A549 (cell line): ENCODE measurements at regions not wholly inside any gene's neighbourhood (a gene's known extent, or its start where the extent isn't known, plus 50 kb on each side); places are given as distances from the start of the nearest gene placed in this dataset.

Experiments
- ATAC-seq, 2 experiments: fragments of 200-7000 bp in 1 of 2; fragments of >200 bp in 1 of 2; cut with Nextera tagmentation in 1 of 2; cut with Tn5 transposase in 1 of 2; 3 replicates each; pipeline versions ENCODE4 v1.8.0 to v1.9.1; 2018 to 2020; ENCODE audit warnings: mild to moderate bottlenecking in 1 of 2, moderate library complexity in 1 of 2
- CTCF ChIA-PET: fragments of 300-600 bp; sonication (Branson Sonifier 250); formaldehyde crosslinking; extraction: SDS; loops from one replicate; lab custom pipeline; 2021; ENCODE audit warnings: antibody characterized with exemption, inconsistent platforms; lab: Yijun Ruan, JAX
- POLR2A ChIA-PET: fragments of 350-600 bp; formaldehyde crosslinking; extraction: SDS; loops from one replicate; lab custom pipeline; 2021; ENCODE audit warnings: antibody characterized with exemption, inconsistent platforms; lab: Yijun Ruan, JAX
- DNase-seq, 2 experiments: peaks; one replicate each; pipeline versions ENCODE4 v3.0.0 to v3.0.0-alpha.2; 2011 to 2016; ENCODE audit warnings: low read depth in 1 of 2, low spot score in 1 of 2
- FAIRE-seq: peaks from 2 replicates; lab custom pipeline; 2011; peaks lifted over from hg19 to GRCh38; lab: Jason Lieb, UNC
- H3K27ac ChIP-seq, 2 experiments: fragments of >200 bp; sonication (Bioruptor Twin); formaldehyde crosslinking; 3 replicates each; pipeline ENCODE4 v1.5.1; 2016 to 2017
- H3K4me1 ChIP-seq: fragments of >200 bp; sonication (Bioruptor Twin); formaldehyde crosslinking; 3 replicates; pipeline ENCODE4 v1.6.1; 2016
- H3K4me2 ChIP-seq: fragments of >200 bp; sonication (Bioruptor Twin); formaldehyde crosslinking; 3 replicates; pipeline ENCODE4 v1.6.1; 2016
- H3K4me3 ChIP-seq: fragments of >200 bp; sonication (Bioruptor Twin); formaldehyde crosslinking; 3 replicates; pipeline ENCODE4 v1.5.1; 2016
- H3K9me3 ChIP-seq: fragments of >200 bp; sonication (Bioruptor Twin); formaldehyde crosslinking; 3 replicates; pipeline ENCODE4 v1.6.1; 2016
- BHLHE40 ChIP-seq: IDR thresholded peaks from 2 replicates; pipeline ENCODE4 v1.6.1; 2012; ENCODE audit warnings: low read depth, low read length, inconsistent platforms
- CBX2 ChIP-seq: fragments of 200-600 bp; sonication (generic); IDR thresholded peaks from 2 replicates; pipeline ENCODE4 v1.6.1; 2016; ENCODE audit warnings: low read depth, mild to moderate bottlenecking, borderline replicate concordance
- CBX8 ChIP-seq: fragments of 200-600 bp; sonication (generic); IDR thresholded peaks from 2 replicates; pipeline ENCODE4 v1.6.1; 2016
- CHD2 ChIP-seq: fragments of 150-350 bp; IDR thresholded peaks from 2 replicates; pipeline ENCODE4 v1.6.1; 2014; ENCODE audit warnings: low read length; ENCODE audit not compliant: partially characterized antibody
- EHF ChIP-seq: fragments of 250-450 bp; sonication (Bioruptor Pico); IDR thresholded peaks from 2 replicates; pipeline ENCODE4 v1.5.0; 2020; ENCODE audit warnings: mild to moderate bottlenecking
- EHMT2 ChIP-seq: fragments of 200-600 bp; sonication (generic); IDR thresholded peaks from 2 replicates; pipeline ENCODE4 v1.6.1; 2016; ENCODE audit warnings: antibody characterized with exemption, low read depth, mild to moderate bottlenecking, moderate library complexity
- EP300 ChIP-seq, 2 experiments: fragments of >200 bp; sonication (Bioruptor Twin); formaldehyde crosslinking; IDR thresholded peaks; 2 replicates in 1 of 2; 3 replicates in 1 of 2; pipeline ENCODE4 v1.6.1; 2016 to 2017
- FOSL2 ChIP-seq, 2 experiments: fragments of 450-650 bp in 1 of 2; fragments of >200 bp in 1 of 2; sonication (Bioruptor Twin) in 1 of 2; formaldehyde crosslinking; IDR thresholded peaks; 2 replicates each; pipeline versions ENCODE4 v1.5.0 to v1.6.1; 2016 to 2020; ENCODE audit warnings: mild to moderate bottlenecking in 1 of 2, moderate library complexity in 1 of 2
- GATA3 ChIP-seq: IDR thresholded peaks from 2 replicates; pipeline ENCODE4 v1.6.1; 2012; ENCODE audit warnings: borderline replicate concordance
- HOXA7 ChIP-seq: fragments of 250-450 bp; sonication (Bioruptor Pico); IDR thresholded peaks from 2 replicates; pipeline ENCODE4 v1.5.0; 2020; ENCODE audit warnings: mild to moderate bottlenecking, moderate library complexity
- HOXB13 ChIP-seq: fragments of 250-450 bp; sonication (Bioruptor Pico); IDR thresholded peaks from 2 replicates; pipeline ENCODE4 v1.5.0; 2020; ENCODE audit warnings: low read depth, mild to moderate bottlenecking, moderate library complexity
- HOXB5 ChIP-seq: fragments of 250-450 bp; sonication (Bioruptor Pico); IDR thresholded peaks from 2 replicates; pipeline ENCODE4 v1.5.0; 2020; ENCODE audit warnings: mild to moderate bottlenecking, moderate library complexity
- KDM1A ChIP-seq: fragments of 200-600 bp; sonication (generic); IDR thresholded peaks from 2 replicates; pipeline ENCODE4 v1.6.1; 2016; ENCODE audit warnings: low read depth, mild to moderate bottlenecking
- KDM5A ChIP-seq: fragments of 200-600 bp; sonication (generic); IDR thresholded peaks from 2 replicates; pipeline ENCODE4 v1.6.1; 2016; ENCODE audit warnings: antibody characterized with exemption, mild to moderate bottlenecking
- MAFK ChIP-seq: fragments of 450-650 bp; IDR thresholded peaks from 2 replicates; pipeline ENCODE4 v1.6.1; 2014; ENCODE audit not compliant: partially characterized antibody
- MAZ ChIP-seq: fragments of 150-350 bp; IDR thresholded peaks from 2 replicates; pipeline ENCODE4 v1.6.1; 2014; ENCODE audit warnings: antibody characterized with exemption, low read depth, low read length, borderline replicate concordance
- MYC ChIP-seq: IDR thresholded peaks from 2 replicates; pipeline ENCODE4 v1.6.1; 2012; ENCODE audit warnings: mild to moderate bottlenecking, inconsistent platforms, low read length, improper control_type of control experiment, borderline replicate concordance
- NFE2L2 ChIP-seq: fragments of 150-350 bp; conservative IDR thresholded peaks from 2 replicates; pipeline ENCODE4 v1.6.1; 2014; ENCODE audit warnings: low read length
- PHF8 ChIP-seq: fragments of 200-600 bp; sonication (generic); IDR thresholded peaks from 2 replicates; pipeline ENCODE4 v1.6.1; 2016; ENCODE audit warnings: low read depth, mild to moderate bottlenecking, antibody characterized with exemption, moderate library complexity, borderline replicate concordance
- RARB ChIP-seq: fragments of 250-450 bp; sonication (Bioruptor Pico); IDR thresholded peaks from 2 replicates; pipeline ENCODE4 v1.8.0; 2021; ENCODE audit warnings: mild to moderate bottlenecking, moderate library complexity
- RNF2 ChIP-seq: fragments of 200-600 bp; sonication (generic); IDR thresholded peaks from 2 replicates; pipeline ENCODE4 v1.6.1; 2016; ENCODE audit warnings: low read depth, mild to moderate bottlenecking, antibody characterized with exemption, moderate library complexity, borderline replicate concordance
- TFCP2L1 ChIP-seq: fragments of 250-450 bp; sonication (Bioruptor Pico); IDR thresholded peaks from 2 replicates; pipeline ENCODE4 v1.5.0; 2021; ENCODE audit warnings: mild to moderate bottlenecking
- ZSCAN20 ChIP-seq: fragments of 250-450 bp; sonication (Bioruptor Pico); IDR thresholded peaks from 2 replicates; pipeline ENCODE4 v1.8.0; 2022; ENCODE audit warnings: mild to moderate bottlenecking, moderate library complexity
- WGBS: methylation state at CpG from one replicate; pipeline ENCODE4 v1.1.6; 2017; ENCODE audit errors: missing lambda C conversion rate; 5-methylcytosine and 5-hydroxymethylcytosine counted together
- TF ChIP-seq, protein P1 (sequence below): IDR thresholded peaks from 2 replicates; pipeline ENCODE4 v1.6.1; 2012
- TF ChIP-seq, protein P2 (sequence below): fragments of 150-350 bp; IDR thresholded peaks from 2 replicates; pipeline ENCODE4 v1.6.1; 2014; ENCODE audit warnings: low read depth, mild to moderate bottlenecking, low read length
- TF ChIP-seq, protein P3 (sequence below): fragments of >200 bp; sonication (Bioruptor Twin); formaldehyde crosslinking; IDR thresholded peaks from 2 replicates; pipeline ENCODE4 v1.6.1; 2016
- TF ChIP-seq, protein P4 (sequence below): IDR thresholded peaks from 2 replicates; pipeline ENCODE4 v1.6.1; 2012; ENCODE audit warnings: low read depth, borderline replicate concordance
- TF ChIP-seq, protein P5 (sequence below): fragments of 250-450 bp; sonication (Bioruptor Pico); IDR thresholded peaks from 2 replicates; pipeline ENCODE4 v1.5.0; 2021; ENCODE audit warnings: mild to moderate bottlenecking, moderate library complexity, borderline replicate concordance
- TF ChIP-seq, protein P6 (sequence below): fragments of 250-450 bp; sonication (Bioruptor Pico); IDR thresholded peaks from 2 replicates; pipeline ENCODE4 v1.5.0; 2020; ENCODE audit warnings: low read depth, mild to moderate bottlenecking, moderate library complexity

DNA sequence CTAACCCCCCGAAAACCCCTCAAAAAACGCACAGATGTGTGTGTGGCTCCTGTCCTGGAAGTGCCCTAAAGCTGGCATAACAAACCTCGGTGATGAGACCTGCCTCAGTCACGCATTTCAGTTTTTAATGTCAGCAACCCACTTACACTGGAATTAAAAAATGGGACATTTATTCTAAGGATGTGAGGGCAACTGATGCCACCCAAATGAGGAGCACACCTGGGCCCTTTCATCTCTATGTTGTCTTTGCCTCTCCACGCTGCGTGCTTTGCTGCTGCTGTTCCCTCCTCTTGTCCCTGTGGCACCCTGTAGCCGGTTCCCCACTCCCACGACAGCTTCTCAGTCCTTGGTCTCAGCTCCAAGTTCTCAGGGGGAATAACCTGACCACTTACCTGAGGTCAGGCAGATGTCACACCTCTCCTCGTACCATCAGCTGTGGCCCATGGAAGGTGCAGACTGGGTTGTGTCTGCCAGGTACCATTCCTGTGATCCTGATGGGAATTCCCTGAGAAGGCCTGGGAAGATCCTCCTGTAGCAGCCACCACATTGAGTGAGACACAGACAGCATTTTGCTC lies 134.2 kb upstream of the THBS2 start:
- no peak for FAIRE-seq
- H3K4me1 ChIP-seq, result no peaks in the 10 kb centered on the region
- DNase-seq, result no peak
- no peak overlapping the region for H3K4me2 ChIP-seq
- H3K27ac ChIP-seq, result no peak overlapping the region
- 43% methylated on average over 9 of the region's 9 CpGs for WGBS
- no peak overlapping the region for H3K4me3 ChIP-seq
- TF ChIP-seq GATA3 (no peak), CBX2 (no peak), MYC (no peak), HOXB13 (CRISPR knock-in tag) (no peak), KDM1A (no peak), PHF8 (no peak), EHMT2 (no peak), RARB (CRISPR knock-in tag) (no peak), MAFK (no peak), RNF2 (no peak), EP300 (IDR thresholded peaks at IDR 0.05) (no peak), KDM5A (no peak), HOXA7 (CRISPR knock-in tag) (no peak), CHD2 (no peak), EHF (no peak)
- TF ChIP-seq, protein P1, sequence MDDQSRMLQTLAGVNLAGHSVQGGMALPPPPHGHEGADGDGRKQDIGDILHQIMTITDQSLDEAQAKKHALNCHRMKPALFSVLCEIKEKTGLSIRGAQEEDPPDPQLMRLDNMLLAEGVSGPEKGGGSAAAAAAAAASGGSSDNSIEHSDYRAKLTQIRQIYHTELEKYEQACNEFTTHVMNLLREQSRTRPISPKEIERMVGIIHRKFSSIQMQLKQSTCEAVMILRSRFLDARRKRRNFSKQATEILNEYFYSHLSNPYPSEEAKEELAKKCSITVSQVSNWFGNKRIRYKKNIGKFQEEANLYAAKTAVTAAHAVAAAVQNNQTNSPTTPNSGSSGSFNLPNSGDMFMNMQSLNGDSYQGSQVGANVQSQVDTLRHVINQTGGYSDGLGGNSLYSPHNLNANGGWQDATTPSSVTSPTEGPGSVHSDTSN, result no peak
- TF ChIP-seq, protein P2, sequence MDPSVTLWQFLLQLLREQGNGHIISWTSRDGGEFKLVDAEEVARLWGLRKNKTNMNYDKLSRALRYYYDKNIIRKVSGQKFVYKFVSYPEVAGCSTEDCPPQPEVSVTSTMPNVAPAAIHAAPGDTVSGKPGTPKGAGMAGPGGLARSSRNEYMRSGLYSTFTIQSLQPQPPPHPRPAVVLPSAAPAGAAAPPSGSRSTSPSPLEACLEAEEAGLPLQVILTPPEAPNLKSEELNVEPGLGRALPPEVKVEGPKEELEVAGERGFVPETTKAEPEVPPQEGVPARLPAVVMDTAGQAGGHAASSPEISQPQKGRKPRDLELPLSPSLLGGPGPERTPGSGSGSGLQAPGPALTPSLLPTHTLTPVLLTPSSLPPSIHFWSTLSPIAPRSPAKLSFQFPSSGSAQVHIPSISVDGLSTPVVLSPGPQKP, result no peak
- TF ChIP-seq, protein P3, sequence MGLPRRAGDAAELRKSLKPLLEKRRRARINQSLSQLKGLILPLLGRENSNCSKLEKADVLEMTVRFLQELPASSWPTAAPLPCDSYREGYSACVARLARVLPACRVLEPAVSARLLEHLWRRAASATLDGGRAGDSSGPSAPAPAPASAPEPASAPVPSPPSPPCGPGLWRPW, result no peak
- ChIA-PET POLR2A (no interaction called here), CTCF (no interaction called here)
- ATAC-seq, result no peak
- no peaks in the 10 kb centered on the region for H3K9me3 ChIP-seq

DNA sequence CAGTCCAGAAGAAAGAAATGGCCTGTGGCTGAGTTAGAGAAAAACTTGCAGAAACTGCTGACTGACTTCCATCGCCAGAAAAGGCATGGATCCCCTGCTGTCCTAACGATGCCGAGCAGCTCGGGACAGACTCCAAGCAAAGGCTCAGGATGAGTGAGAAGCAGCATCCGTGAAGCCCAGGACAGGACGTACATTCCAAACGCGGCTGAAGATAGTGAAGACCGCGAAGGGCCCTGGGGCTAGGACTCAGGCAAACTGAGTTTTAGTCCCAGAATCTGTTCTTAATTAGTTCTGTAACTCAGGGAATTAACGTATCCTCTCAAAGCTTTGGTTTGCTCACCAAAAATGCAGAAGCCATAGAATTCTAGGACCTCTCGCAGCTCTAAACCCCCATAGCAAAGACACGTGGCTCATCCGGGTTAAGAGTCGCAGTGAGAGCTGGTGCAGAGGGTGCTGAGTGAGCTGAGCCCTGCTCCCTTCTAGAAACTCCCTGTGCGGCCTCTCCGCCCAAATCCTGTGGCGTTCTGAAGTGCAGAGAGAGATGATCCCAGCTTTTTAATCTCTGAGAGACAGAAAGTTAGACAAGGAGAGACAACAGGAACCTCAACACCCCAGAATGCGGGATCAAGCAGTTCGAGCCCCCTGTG lies 132.9 kb upstream of the THBS2 start:
- H3K4me2 ChIP-seq, result no peak overlapping the region
- ChIA-PET CTCF (interaction anchor here (0.6 kb wide), 1 partner anchor 1032 kb away, joined by 3 read pairs; no protein-coding TSS in a partner anchor), POLR2A (no interaction called here)
- no peaks in the 10 kb centered on the region for H3K9me3 ChIP-seq
- no peaks in the 10 kb centered on the region for H3K4me1 ChIP-seq
- FAIRE-seq, result no peak
- no peak for TF ChIP-seq TFCP2L1 (CRISPR knock-in tag)
- TF ChIP-seq EP300 (IDR thresholded peaks at IDR 0.05), result no peak
- TF ChIP-seq NFE2L2, result no peak
- no peak for TF ChIP-seq KDM1A
- no peak for TF ChIP-seq BHLHE40
- TF ChIP-seq, protein P3, result no peak
- TF ChIP-seq, protein P4, sequence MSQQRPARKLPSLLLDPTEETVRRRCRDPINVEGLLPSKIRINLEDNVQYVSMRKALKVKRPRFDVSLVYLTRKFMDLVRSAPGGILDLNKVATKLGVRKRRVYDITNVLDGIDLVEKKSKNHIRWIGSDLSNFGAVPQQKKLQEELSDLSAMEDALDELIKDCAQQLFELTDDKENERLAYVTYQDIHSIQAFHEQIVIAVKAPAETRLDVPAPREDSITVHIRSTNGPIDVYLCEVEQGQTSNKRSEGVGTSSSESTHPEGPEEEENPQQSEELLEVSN, result no peak
- no peak for TF ChIP-seq ZSCAN20 (CRISPR knock-in tag)
- no peak for TF ChIP-seq EHF
- TF ChIP-seq CBX2, result no peak
- TF ChIP-seq MYC, result no peak
- TF ChIP-seq, protein P5, sequence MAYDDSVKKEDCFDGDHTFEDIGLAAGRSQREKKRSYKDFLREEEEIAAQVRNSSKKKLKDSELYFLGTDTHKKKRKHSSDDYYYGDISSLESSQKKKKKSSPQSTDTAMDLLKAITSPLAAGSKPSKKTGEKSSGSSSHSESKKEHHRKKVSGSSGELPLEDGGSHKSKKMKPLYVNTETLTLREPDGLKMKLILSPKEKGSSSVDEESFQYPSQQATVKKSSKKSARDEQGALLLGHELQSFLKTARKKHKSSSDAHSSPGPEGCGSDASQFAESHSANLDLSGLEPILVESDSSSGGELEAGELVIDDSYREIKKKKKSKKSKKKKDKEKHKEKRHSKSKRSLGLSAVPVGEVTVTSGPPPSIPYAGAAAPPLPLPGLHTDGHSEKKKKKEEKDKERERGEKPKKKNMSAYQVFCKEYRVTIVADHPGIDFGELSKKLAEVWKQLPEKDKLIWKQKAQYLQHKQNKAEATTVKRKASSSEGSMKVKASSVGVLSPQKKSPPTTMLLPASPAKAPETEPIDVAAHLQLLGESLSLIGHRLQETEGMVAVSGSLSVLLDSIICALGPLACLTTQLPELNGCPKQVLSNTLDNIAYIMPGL (CRISPR knock-in tag), result no peak
- no peak for TF ChIP-seq HOXB5 (CRISPR knock-in tag)
- no peak for TF ChIP-seq MAZ
- no peak for TF ChIP-seq CBX8
- no peak for TF ChIP-seq FOSL2 (IDR thresholded peaks at IDR 0.05)
- TF ChIP-seq FOSL2 (CRISPR knock-in tag; IDR thresholded peaks at IDR 0.05), result no peak
- no peak for TF ChIP-seq RARB (CRISPR knock-in tag)
- TF ChIP-seq, protein P6, sequence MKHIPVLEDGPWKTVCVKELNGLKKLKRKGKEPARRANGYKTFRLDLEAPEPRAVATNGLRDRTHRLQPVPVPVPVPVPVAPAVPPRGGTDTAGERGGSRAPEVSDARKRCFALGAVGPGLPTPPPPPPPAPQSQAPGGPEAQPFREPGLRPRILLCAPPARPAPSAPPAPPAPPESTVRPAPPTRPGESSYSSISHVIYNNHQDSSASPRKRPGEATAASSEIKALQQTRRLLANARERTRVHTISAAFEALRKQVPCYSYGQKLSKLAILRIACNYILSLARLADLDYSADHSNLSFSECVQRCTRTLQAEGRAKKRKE (CRISPR knock-in tag), result no peak
- no peak for DNase-seq
- no peak overlapping the region for H3K4me3 ChIP-seq
- no peak overlapping the region for H3K27ac ChIP-seq
- no peak for ATAC-seq
- WGBS, result 61% methylated on average over 20 of the region's 20 CpGs
